ENCODE measurements at regions not wholly inside any gene's neighbourhood (a gene's known extent, or its start where the extent isn't known, plus 50 kb on each side); places are given as distances from the start of the nearest gene placed in this dataset.

- TF ChIP-seq POLR2AphosphoS5 (IDR thresholded peaks at IDR 0.05): no peak
- TF ChIP-seq CTCF (IDR thresholded peaks at IDR 0.05): no peak
Measured at GRCh38 chr6:168828035-168828434, 387.1 kb downstream of the SMOC2 start.

Measured in stomach (tissue), 4 donors.